GM12864 (cell line): ENCODE measurements at regions not wholly inside any gene's neighbourhood (a gene's known extent, or its start where the extent isn't known, plus 50 kb on each side); places are given as distances from the start of the nearest gene placed in this dataset.

ENCODE experiments used
- DNase-seq: peaks from one replicate; pipeline ENCODE4 v3.0.0-alpha.2; 2011; ENCODE audit warnings: low read depth
- H3K4me3 ChIP-seq: 2 replicates; pipeline ENCODE4 v1.5.1; 2011; ENCODE audit warnings: mild to moderate bottlenecking, low read depth, low read length, control low read depth
- CTCF ChIP-seq: IDR thresholded peaks from 2 replicates; pipeline ENCODE4 v1.5.1; 2011; ENCODE audit warnings: low read depth, mild to moderate bottlenecking, moderate library complexity, low read length, control low read depth, inconsistent platforms; ENCODE audit errors: missing control alignments

- no peak for TF ChIP-seq CTCF
- no peak for DNase-seq
- H3K4me3 ChIP-seq: no peak overlapping the region
These were observed 391.9 kb downstream of the TMEM182 start for GRCh38 chr2:103153580-103154284.

GRCh38 chr2:103155308-103155707 lies 393.5 kb downstream of the TMEM182 start:
- no peak for DNase-seq
- no peak for TF ChIP-seq CTCF
- H3K4me3 ChIP-seq: no peak overlapping the region

- no peak for TF ChIP-seq CTCF
- H3K4me3 ChIP-seq: no peak overlapping the region
- no peak for DNase-seq
These were observed 397.2 kb downstream of the TMEM182 start for GRCh38 chr2:103159018-103159417.

- H3K4me3 ChIP-seq: no peak overlapping the region
- peak; percentile 73 for TF ChIP-seq CTCF
- DNase-seq: peak; percentile 0
These were observed 399.8 kb downstream of the TMEM182 start for GRCh38 chr2:103161456-103162289.

GRCh38 chr2:103164748-103165147 lies 402.9 kb downstream of the TMEM182 start:
- DNase-seq: no peak

GRCh38 chr2:103165836-103166235 lies 404.0 kb downstream of the TMEM182 start:
- H3K4me3 ChIP-seq: no peak overlapping the region
- TF ChIP-seq CTCF: no peak
- DNase-seq: no peak

More at GRCh38 chr2:103164748-103165147, 402.9 kb downstream of the TMEM182 start:
- no peak for TF ChIP-seq CTCF
- no peak overlapping the region for H3K4me3 ChIP-seq
